ENCODE measurements at regions not wholly inside any gene's neighbourhood (a gene's known extent, or its start where the extent isn't known, plus 50 kb on each side); places are given as distances from the start of the nearest gene placed in this dataset.

DNA sequence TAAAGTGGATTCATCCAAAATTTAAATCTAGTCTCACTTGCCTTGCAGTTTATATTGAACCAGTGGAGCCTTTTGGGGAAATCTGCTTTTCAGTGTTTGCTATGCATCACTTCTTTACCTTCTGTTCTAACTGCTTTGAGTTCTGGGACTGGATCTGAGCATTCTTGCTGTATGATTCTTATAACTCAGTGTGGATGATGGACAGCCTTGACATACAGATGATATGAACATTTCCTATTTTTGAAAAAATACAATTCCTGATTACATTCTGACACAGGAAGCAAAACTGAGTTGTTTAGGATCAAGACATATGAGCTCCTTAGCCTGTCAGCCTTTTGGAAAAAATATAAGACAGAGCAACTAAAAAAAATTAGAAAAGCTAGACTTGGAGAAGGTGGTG is 115.2 kb downstream of the DISP1 start:
- no peak overlapping the region for H3K9ac ChIP-seq (ENCODE audit: low read depth, low read length, poor library complexity, severe bottlenecking)
- no peak for TF ChIP-seq EZH2phosphoT487 (IDR thresholded peaks at IDR 0.05; ENCODE audit: borderline replicate concordance)
- TF ChIP-seq, protein P1, sequence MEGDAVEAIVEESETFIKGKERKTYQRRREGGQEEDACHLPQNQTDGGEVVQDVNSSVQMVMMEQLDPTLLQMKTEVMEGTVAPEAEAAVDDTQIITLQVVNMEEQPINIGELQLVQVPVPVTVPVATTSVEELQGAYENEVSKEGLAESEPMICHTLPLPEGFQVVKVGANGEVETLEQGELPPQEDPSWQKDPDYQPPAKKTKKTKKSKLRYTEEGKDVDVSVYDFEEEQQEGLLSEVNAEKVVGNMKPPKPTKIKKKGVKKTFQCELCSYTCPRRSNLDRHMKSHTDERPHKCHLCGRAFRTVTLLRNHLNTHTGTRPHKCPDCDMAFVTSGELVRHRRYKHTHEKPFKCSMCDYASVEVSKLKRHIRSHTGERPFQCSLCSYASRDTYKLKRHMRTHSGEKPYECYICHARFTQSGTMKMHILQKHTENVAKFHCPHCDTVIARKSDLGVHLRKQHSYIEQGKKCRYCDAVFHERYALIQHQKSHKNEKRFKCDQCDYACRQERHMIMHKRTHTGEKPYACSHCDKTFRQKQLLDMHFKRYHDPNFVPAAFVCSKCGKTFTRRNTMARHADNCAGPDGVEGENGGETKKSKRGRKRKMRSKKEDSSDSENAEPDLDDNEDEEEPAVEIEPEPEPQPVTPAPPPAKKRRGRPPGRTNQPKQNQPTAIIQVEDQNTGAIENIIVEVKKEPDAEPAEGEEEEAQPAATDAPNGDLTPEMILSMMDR (conservative IDR thresholded peaks at IDR 0.05; ENCODE audit: low read length) = no peak
- H3K79me2 ChIP-seq (ENCODE audit: insufficient read depth, low read length) = no peaks in the 10 kb centered on the region
- no peak overlapping the region for H3K4me2 ChIP-seq (ENCODE audit: low read depth, low read length, poor library complexity, severe bottlenecking)
- no peaks in the 10 kb centered on the region for H3K9me2 ChIP-seq (replicated peaks; ENCODE audit: low read depth, low read length)
- no peaks in the 10 kb centered on the region for H3F3A ChIP-seq (ENCODE audit: low read depth)
- no peaks in the 10 kb centered on the region for H3K9me3 ChIP-seq (ENCODE audit: insufficient read depth, low read depth, low read length)
- H3K36me3 ChIP-seq (ENCODE audit: insufficient read depth, low read length) = no peaks in the 10 kb centered on the region
- H4K20me1 ChIP-seq (ENCODE audit: insufficient read depth, low read length, poor library complexity, severe bottlenecking) = no peaks in the 10 kb centered on the region
- no peaks in the 10 kb centered on the region for H3K27me3 ChIP-seq (ENCODE audit: insufficient read depth, low read length, poor library complexity, severe bottlenecking)
- H3K4me1 ChIP-seq (ENCODE audit: insufficient read depth, low read length, poor library complexity, severe bottlenecking) = no peaks in the 10 kb centered on the region
- no peak overlapping the region for H2AFZ ChIP-seq (ENCODE audit: low read length)
- no peak overlapping the region for H3K4me3 ChIP-seq (ENCODE audit: low read length, poor library complexity, severe bottlenecking)

DNA sequence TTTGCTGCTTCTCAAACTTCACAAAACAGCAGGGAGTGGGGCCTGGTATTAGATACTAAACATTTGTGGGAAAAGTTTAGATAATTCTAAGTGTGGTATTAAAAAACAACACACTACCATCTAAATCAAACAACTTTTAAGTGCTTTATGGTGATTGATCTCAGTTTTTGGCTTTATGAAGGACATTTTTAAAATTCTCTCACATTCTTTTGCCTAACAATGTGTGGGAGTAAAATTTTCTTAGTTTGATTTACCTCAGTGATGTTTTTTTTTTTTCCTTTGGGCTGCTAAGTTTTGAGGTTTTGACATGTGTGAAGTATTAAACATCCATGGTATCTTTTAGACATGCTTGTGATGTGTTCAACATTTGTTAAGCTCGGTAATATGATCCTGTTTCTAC is 116.2 kb downstream of the DISP1 start:
- Histone ChIP-seq H3K27me3 (ENCODE audit: insufficient read depth, low read length, poor library complexity, severe bottlenecking) (no peaks in the 10 kb centered on the region), H3K4me3 (ENCODE audit: low read length, poor library complexity, severe bottlenecking) (no peak overlapping the region), H3K4me2 (ENCODE audit: low read depth, low read length, poor library complexity, severe bottlenecking) (no peak overlapping the region), H3K79me2 (ENCODE audit: insufficient read depth, low read length) (no peaks in the 10 kb centered on the region), H3K9me2 (replicated peaks; ENCODE audit: low read depth, low read length) (no peaks in the 10 kb centered on the region), H4K20me1 (ENCODE audit: insufficient read depth, low read length, poor library complexity, severe bottlenecking) (no peaks in the 10 kb centered on the region), H3K4me1 (ENCODE audit: insufficient read depth, low read length, poor library complexity, severe bottlenecking) (no peaks in the 10 kb centered on the region), H3K36me3 (ENCODE audit: insufficient read depth, low read length) (no peaks in the 10 kb centered on the region), H3K9ac (ENCODE audit: low read depth, low read length, poor library complexity, severe bottlenecking) (no peak overlapping the region), H2AFZ (ENCODE audit: low read length) (no peak overlapping the region), H3K9me3 (ENCODE audit: insufficient read depth, low read depth, low read length) (no peaks in the 10 kb centered on the region), H3F3A (ENCODE audit: low read depth) (no peaks in the 10 kb centered on the region)
- TF ChIP-seq, protein P1 (conservative IDR thresholded peaks at IDR 0.05; ENCODE audit: low read length) = no peak
- TF ChIP-seq EZH2phosphoT487 (IDR thresholded peaks at IDR 0.05; ENCODE audit: borderline replicate concordance) = no peak

DNA sequence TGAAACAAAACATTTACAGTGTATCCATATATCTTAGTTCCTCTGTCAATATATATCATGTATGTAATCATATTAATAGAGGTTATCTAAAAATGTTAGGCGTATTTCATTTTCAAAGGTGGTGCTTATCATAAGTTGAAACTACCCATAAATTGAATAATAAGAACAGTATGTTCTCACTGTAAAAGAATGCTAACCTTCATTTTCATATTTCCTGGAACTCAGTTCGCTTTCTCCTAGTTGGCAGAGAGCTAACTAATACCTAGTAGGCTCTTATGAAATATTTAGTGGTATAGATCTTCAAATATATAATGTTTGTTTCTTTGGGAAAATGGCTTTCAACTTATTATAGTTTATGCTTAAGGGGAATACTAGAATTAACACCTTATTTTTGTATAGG is 118.4 kb downstream of the DISP1 start:
- no peak overlapping the region for H2AFZ ChIP-seq (ENCODE audit: low read length)
- TF ChIP-seq EZH2phosphoT487 (IDR thresholded peaks at IDR 0.05; ENCODE audit: borderline replicate concordance) = no peak
- TF ChIP-seq, protein P1 (conservative IDR thresholded peaks at IDR 0.05; ENCODE audit: low read length) = no peak
- H3K4me3 ChIP-seq (ENCODE audit: low read length, poor library complexity, severe bottlenecking) = no peak overlapping the region
- H3K9me3 ChIP-seq (ENCODE audit: insufficient read depth, low read depth, low read length) = no peaks in the 10 kb centered on the region
- H3K4me1 ChIP-seq (ENCODE audit: insufficient read depth, low read length, poor library complexity, severe bottlenecking) = no peaks in the 10 kb centered on the region
- no peaks in the 10 kb centered on the region for H4K20me1 ChIP-seq (ENCODE audit: insufficient read depth, low read length, poor library complexity, severe bottlenecking)
- H3K4me2 ChIP-seq (ENCODE audit: low read depth, low read length, poor library complexity, severe bottlenecking) = no peak overlapping the region
- H3K36me3 ChIP-seq (ENCODE audit: insufficient read depth, low read length) = no peaks in the 10 kb centered on the region
- H3F3A ChIP-seq (ENCODE audit: low read depth) = no peaks in the 10 kb centered on the region
- H3K79me2 ChIP-seq (ENCODE audit: insufficient read depth, low read length) = no peaks in the 10 kb centered on the region
- no peaks in the 10 kb centered on the region for H3K27me3 ChIP-seq (ENCODE audit: insufficient read depth, low read length, poor library complexity, severe bottlenecking)
- H3K9me2 ChIP-seq (replicated peaks; ENCODE audit: low read depth, low read length) = no peaks in the 10 kb centered on the region
- no peak overlapping the region for H3K9ac ChIP-seq (ENCODE audit: low read depth, low read length, poor library complexity, severe bottlenecking)

Measured in Loucy (cell line).